Endothelial cell of umbilical vein (primary cell): ENCODE measurements at regions not wholly inside any gene's neighbourhood (a gene's known extent, or its start where the extent isn't known, plus 50 kb on each side); places are given as distances from the start of the nearest gene placed in this dataset.

Experiments used
- BruUV-seq: library from RNA; stranded (reverse); fragments of 400-500 nt; replicated peaks from 2 replicates; lab custom pipeline; 2021; lab: Mats Ljungman, UMichigan
- CTCF ChIA-PET: fragments of 300-600, 350-600 bp; sonication (Branson Sonifier 250); formaldehyde crosslinking; loops from one replicate; lab custom pipeline; 2021; ENCODE audit warnings: antibody characterized with exemption, inconsistent platforms; lab: Charles Lee
- POLR2A ChIA-PET: fragments of 300-600, 350-600 bp; sonication (Branson Sonifier 250); formaldehyde crosslinking; loops from one replicate; lab custom pipeline; 2021; ENCODE audit warnings: antibody characterized with exemption, inconsistent platforms; lab: Charles Lee
- DNase-seq: peaks from one replicate; pipeline ENCODE4 v3.0.0-alpha.2; 2011; ENCODE audit warnings: low read depth, low spot score
- FAIRE-seq: peaks from 2 replicates; lab custom pipeline; 2011; peaks lifted over from hg19 to GRCh38; lab: Jason Lieb, UNC
- H2AFZ ChIP-seq: 2 replicates; pipeline ENCODE4 v1.6.0; 2012; ENCODE audit warnings: low read depth, low read length, control low read depth, inconsistent platforms
- H3K27ac ChIP-seq: 2 replicates; pipeline ENCODE4 v1.5.1; 2011; ENCODE audit warnings: low read depth, mild to moderate bottlenecking, control low read depth, low read length, moderate library complexity; ENCODE audit not compliant: insufficient read depth
- H3K27me3 ChIP-seq, 2 experiments: 2 replicates each; pipeline versions ENCODE4 v1.6.0 to v1.6.1; 2011; ENCODE audit warnings: low read length in 2 of 2, mixed read lengths in 1 of 2; ENCODE audit not compliant: control insufficient read depth in 2 of 2, insufficient read depth in 2 of 2
- H3K36me3 ChIP-seq, 2 experiments: 2 replicates in 1 of 2; 3 replicates in 1 of 2; pipeline ENCODE4 v1.5.1; 2011; ENCODE audit warnings: low read length in 2 of 2, mild to moderate bottlenecking in 1 of 2, moderate library complexity in 1 of 2; ENCODE audit not compliant: control insufficient read depth in 2 of 2, insufficient read depth in 2 of 2; ENCODE audit errors: extremely low read depth in 1 of 2
- H3K4me1 ChIP-seq: 3 replicates; pipeline ENCODE4 v1.5.1; 2011; ENCODE audit warnings: mild to moderate bottlenecking, low read length; ENCODE audit not compliant: control insufficient read depth, insufficient read depth; ENCODE audit errors: extremely low read depth
- H3K4me2 ChIP-seq: 2 replicates; pipeline ENCODE4 v1.6.1; 2011; ENCODE audit warnings: low read length, control low read depth, mixed read lengths; ENCODE audit not compliant: insufficient read depth
- H3K4me3 ChIP-seq, 3 experiments: fragments of 200-600 bp in 1 of 3; sonication (generic), shearing (Covaris generic) in 1 of 3; replicated peaks in 1 of 3; 2 replicates each; pipeline ENCODE4 v1.5.1; 2011 to 2016; ENCODE audit warnings: control low read depth in 3 of 3, low read length in 3 of 3, mild to moderate bottlenecking in 2 of 3, inconsistent platforms in 1 of 3, low read depth in 1 of 3, moderate library complexity in 1 of 3; ENCODE audit not compliant: insufficient read depth in 1 of 3
- H3K79me2 ChIP-seq: 2 replicates; pipeline ENCODE4 v1.6.0; 2012; ENCODE audit warnings: low read length, inconsistent platforms; ENCODE audit not compliant: control insufficient read depth, insufficient read depth
- H3K9ac ChIP-seq: replicated peaks from 2 replicates; pipeline ENCODE3; 2011; ENCODE audit warnings: low read length, control low read depth; ENCODE audit not compliant: insufficient read depth; ENCODE audit errors: extremely low read depth
- H3K9me1 ChIP-seq: replicated peaks from 3 replicates; pipeline ENCODE4 v1.6.0; 2011; ENCODE audit warnings: mild to moderate bottlenecking, low read length; ENCODE audit not compliant: control insufficient read depth, insufficient read depth; ENCODE audit errors: extremely low read depth
- H3K9me3 ChIP-seq: replicated peaks from 2 replicates; pipeline ENCODE4 v1.5.1; 2012; ENCODE audit warnings: low read length, inconsistent platforms; ENCODE audit not compliant: control insufficient read depth, insufficient read depth
- H4K20me1 ChIP-seq: replicated peaks from 2 replicates; pipeline ENCODE3; 2011; ENCODE audit warnings: mild to moderate bottlenecking, low read length; ENCODE audit not compliant: control insufficient read depth, insufficient read depth; ENCODE audit errors: extremely low read depth
- EZH2 ChIP-seq: IDR thresholded peaks from 2 replicates; pipeline ENCODE4 v1.6.1; 2012; ENCODE audit warnings: borderline replicate concordance, low read depth, mild to moderate bottlenecking, moderate library complexity, low read length, inconsistent platforms; ENCODE audit not compliant: severe bottlenecking
- FOS ChIP-seq: IDR thresholded peaks from 2 replicates; pipeline ENCODE4 v1.6.1; 2011; ENCODE audit warnings: mild to moderate bottlenecking, low read length, moderate library complexity, borderline replicate concordance; ENCODE audit not compliant: insufficient read depth
- GATA2 ChIP-seq: IDR thresholded peaks from 2 replicates; pipeline ENCODE4 v1.7.0; 2011; ENCODE audit warnings: low read depth, mild to moderate bottlenecking, moderate library complexity, mixed read lengths, low read length; ENCODE audit not compliant: insufficient read length, insufficient read depth
- JUN ChIP-seq: IDR thresholded peaks from 2 replicates; pipeline ENCODE4 v1.6.1; 2011; ENCODE audit warnings: borderline replicate concordance, low read depth; ENCODE audit not compliant: insufficient read length, insufficient read depth
- MYC ChIP-seq: IDR thresholded peaks from one replicate; pipeline ENCODE4 v1.6.1; 2011; ENCODE audit warnings: mild to moderate bottlenecking, low read depth, low read length
- POLR2A ChIP-seq: IDR thresholded peaks from 2 replicates; pipeline ENCODE4 v1.6.1; 2012; ENCODE audit warnings: low read depth, mild to moderate bottlenecking, control low read depth, low read length
- POLR2AphosphoS5 ChIP-seq: IDR thresholded peaks from 2 replicates; pipeline ENCODE4 v1.6.1; 2012; ENCODE audit warnings: low read depth, mild to moderate bottlenecking, control low read depth, low read length, moderate library complexity; ENCODE audit not compliant: insufficient read depth
- dilution Hi-C: fragments of 300-500 bp; cut with MboI; formaldehyde crosslinking; loops from one replicate; pipeline ENCODE4 v1.15.0; 2019; ENCODE audit warnings: low sequenced_read_pairs; ENCODE audit not compliant: extremely low pct_ligation_motif_present
- intact Hi-C: fragments of 100-400 bp; cut with micrococcal nuclease; formaldehyde crosslinking; loops from one replicate; pipeline ENCODE4 v1.10.0; 2022
- TF ChIP-seq, protein P1 (sequence below), 2 donors: IDR thresholded peaks; 1 replicate in 1 of 2; 2 replicates in 1 of 2; pipeline ENCODE4 v1.5.1; 2011; ENCODE audit warnings: low read length in 2 of 2, mild to moderate bottlenecking in 2 of 2, moderate library complexity in 2 of 2, control low read depth in 1 of 2, inconsistent platforms in 1 of 2, low read depth in 1 of 2; ENCODE audit not compliant: insufficient read depth in 1 of 2; ENCODE audit errors: extremely low read depth in 1 of 2
- TF ChIP-seq, protein P2 (sequence below): IDR thresholded peaks from 2 replicates; pipeline ENCODE4 v1.6.1; 2011; ENCODE audit not compliant: insufficient read depth, insufficient read length

DNA sequence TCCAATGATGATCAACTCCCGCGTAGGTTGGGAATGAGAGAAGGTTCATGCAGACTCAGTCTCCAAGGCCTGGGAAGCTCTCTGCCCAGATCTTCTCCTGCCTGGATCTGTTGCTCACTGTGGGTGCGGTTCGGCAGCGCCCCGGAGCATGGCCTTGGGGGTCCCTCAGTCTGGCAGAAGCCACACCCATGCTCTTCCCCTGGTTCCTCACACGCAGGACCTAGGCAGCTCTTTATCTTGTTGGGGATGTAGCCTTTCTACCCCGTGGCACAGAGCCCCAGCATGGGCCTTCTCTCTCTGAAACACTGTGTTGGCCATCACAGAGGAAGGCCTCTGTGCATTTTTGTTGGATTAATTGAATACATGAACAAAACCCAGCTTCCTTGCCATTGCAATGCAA, 1461.6 kb downstream of the BRD1 start:
- Histone ChIP-seq H3K79me2 (no peaks in the 10 kb centered on the region), H4K20me1 (no peaks in the 10 kb centered on the region), H3K9me1 (no peaks in the 10 kb centered on the region), H3K27me3 (no peaks in the 10 kb centered on the region), H3K9me3 (peaks cover 6% of the 10 kb centered on the region), H3K36me3 (no peaks in the 10 kb centered on the region), H3K27ac (no peak overlapping the region), H3K4me1 (no peaks in the 10 kb centered on the region), H3K4me2 (no peak overlapping the region), H3K9ac (no peak overlapping the region), H3K4me3 (no peak overlapping the region), H2AFZ (no peak overlapping the region)
- DNase-seq (no peak), FAIRE-seq (no peak)
- no peak for TF ChIP-seq POLR2A
- TF ChIP-seq POLR2AphosphoS5: no peak
- no peak for TF ChIP-seq FOS
- no peak for TF ChIP-seq EZH2
- no peak for TF ChIP-seq JUN
- TF ChIP-seq, protein P1, sequence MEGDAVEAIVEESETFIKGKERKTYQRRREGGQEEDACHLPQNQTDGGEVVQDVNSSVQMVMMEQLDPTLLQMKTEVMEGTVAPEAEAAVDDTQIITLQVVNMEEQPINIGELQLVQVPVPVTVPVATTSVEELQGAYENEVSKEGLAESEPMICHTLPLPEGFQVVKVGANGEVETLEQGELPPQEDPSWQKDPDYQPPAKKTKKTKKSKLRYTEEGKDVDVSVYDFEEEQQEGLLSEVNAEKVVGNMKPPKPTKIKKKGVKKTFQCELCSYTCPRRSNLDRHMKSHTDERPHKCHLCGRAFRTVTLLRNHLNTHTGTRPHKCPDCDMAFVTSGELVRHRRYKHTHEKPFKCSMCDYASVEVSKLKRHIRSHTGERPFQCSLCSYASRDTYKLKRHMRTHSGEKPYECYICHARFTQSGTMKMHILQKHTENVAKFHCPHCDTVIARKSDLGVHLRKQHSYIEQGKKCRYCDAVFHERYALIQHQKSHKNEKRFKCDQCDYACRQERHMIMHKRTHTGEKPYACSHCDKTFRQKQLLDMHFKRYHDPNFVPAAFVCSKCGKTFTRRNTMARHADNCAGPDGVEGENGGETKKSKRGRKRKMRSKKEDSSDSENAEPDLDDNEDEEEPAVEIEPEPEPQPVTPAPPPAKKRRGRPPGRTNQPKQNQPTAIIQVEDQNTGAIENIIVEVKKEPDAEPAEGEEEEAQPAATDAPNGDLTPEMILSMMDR (IDR thresholded peaks at IDR 0.05; ENCODE audit: extremely low read depth in 1 of 2, insufficient read depth in 1 of 2, low read depth in 1 of 2, low read length in 2 of 2): no peak
- TF ChIP-seq, protein P2, sequence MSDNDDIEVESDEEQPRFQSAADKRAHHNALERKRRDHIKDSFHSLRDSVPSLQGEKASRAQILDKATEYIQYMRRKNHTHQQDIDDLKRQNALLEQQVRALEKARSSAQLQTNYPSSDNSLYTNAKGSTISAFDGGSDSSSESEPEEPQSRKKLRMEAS: no peak
- no peak for TF ChIP-seq MYC
- no peak for TF ChIP-seq GATA2
- dilution Hi-C loops: no loop called here
- CTCF ChIA-PET: no interaction called here
- BruUV-seq: no TSS peak
- intact Hi-C loops: no loop called here
- POLR2A ChIA-PET: no interaction called here
